BJ (cell line): ENCODE measurements at regions not wholly inside any gene's neighbourhood (a gene's known extent, or its start where the extent isn't known, plus 50 kb on each side); places are given as distances from the start of the nearest gene placed in this dataset.
"Not testable (repeated sequence)": the region's sequence is repeated elsewhere in the genome, so short reads cannot be mapped to it uniquely, and the experiment has no call there.

Experiments used
- CTCF ChIA-PET: fragments of 350-600 bp; formaldehyde crosslinking; extraction: SDS; loops from one replicate; lab custom pipeline; 2021; ENCODE audit warnings: antibody characterized with exemption, inconsistent platforms; lab: Yijun Ruan, JAX
- POLR2A ChIA-PET: fragments of 300-600 bp; sonication (Branson Sonifier 250); formaldehyde crosslinking; extraction: SDS; loops from one replicate; lab custom pipeline; 2021; ENCODE audit warnings: antibody characterized with exemption; lab: Charles Lee
- DNase-seq: peaks from one replicate; pipeline ENCODE4 v3.0.0-alpha.2; 2011; ENCODE audit warnings: low read depth
- H3K27me3 ChIP-seq: 2 replicates; pipeline ENCODE4 v1.6.0; 2011; ENCODE audit warnings: low read length; ENCODE audit not compliant: control insufficient read depth, insufficient read depth
- H3K36me3 ChIP-seq: 2 replicates; pipeline ENCODE4 v1.5.1; 2011; ENCODE audit warnings: low read length; ENCODE audit not compliant: control insufficient read depth, insufficient read depth
- H3K4me3 ChIP-seq: 2 replicates; pipeline ENCODE4 v1.5.1; 2011; ENCODE audit warnings: low read depth, mild to moderate bottlenecking, control low read depth, low read length
- TF ChIP-seq, protein P1 (sequence below): IDR thresholded peaks from 2 replicates; pipeline ENCODE4 v1.5.1; 2011; ENCODE audit warnings: low read depth, mild to moderate bottlenecking, control low read depth, inconsistent platforms, low read length, moderate library complexity; ENCODE audit not compliant: insufficient read depth

DNA sequence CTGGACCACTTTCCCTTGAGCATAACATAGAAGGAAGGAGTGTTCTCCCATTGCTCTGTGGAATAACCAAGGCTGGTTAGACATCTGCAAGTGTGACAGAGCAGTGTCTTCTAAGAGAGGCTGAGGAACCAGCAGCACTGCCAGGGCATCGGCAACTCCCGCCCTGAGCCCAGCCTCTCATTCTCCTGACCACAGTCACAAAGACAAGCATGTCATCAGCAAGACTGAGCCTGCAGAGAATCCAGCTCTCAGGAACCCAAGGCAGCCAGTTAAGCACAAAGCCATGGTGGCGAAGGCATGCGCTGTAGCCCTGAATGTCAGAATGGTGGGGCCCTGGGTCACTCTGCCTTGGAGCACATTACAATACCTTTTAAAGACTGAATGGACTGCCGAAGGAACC is 253.9 kb downstream of the AGTPBP1 start:
- CTCF ChIA-PET, result no interaction called here
- TF ChIP-seq, protein P1, sequence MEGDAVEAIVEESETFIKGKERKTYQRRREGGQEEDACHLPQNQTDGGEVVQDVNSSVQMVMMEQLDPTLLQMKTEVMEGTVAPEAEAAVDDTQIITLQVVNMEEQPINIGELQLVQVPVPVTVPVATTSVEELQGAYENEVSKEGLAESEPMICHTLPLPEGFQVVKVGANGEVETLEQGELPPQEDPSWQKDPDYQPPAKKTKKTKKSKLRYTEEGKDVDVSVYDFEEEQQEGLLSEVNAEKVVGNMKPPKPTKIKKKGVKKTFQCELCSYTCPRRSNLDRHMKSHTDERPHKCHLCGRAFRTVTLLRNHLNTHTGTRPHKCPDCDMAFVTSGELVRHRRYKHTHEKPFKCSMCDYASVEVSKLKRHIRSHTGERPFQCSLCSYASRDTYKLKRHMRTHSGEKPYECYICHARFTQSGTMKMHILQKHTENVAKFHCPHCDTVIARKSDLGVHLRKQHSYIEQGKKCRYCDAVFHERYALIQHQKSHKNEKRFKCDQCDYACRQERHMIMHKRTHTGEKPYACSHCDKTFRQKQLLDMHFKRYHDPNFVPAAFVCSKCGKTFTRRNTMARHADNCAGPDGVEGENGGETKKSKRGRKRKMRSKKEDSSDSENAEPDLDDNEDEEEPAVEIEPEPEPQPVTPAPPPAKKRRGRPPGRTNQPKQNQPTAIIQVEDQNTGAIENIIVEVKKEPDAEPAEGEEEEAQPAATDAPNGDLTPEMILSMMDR, result no peak
- Histone ChIP-seq H3K27me3 (no peaks in the 10 kb centered on the region), H3K36me3 (no peaks in the 10 kb centered on the region), H3K4me3 (no peak overlapping the region)
- POLR2A ChIA-PET, result no interaction called here
- no peak for DNase-seq

DNA sequence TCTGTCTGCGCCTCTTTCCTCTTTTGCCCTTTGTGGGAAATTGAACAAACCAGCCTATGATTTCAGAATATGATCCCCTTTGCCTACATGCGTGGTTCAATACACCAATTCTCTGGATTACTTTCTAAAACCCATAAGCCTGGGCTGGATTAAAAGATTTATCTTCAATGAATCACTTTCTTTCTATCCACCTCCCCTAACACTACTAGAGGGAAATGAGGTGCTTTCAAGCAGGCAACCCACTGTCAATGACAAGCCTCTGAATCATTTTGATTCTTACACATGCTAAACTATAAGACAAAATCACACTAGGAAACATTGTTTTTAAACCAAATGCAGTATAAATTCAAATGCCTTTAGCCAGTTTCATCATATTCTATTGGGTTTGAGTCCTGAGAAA is 257.5 kb downstream of the AGTPBP1 start:
- Histone ChIP-seq H3K4me3 (no peak overlapping the region), H3K27me3 (no peaks in the 10 kb centered on the region), H3K36me3 (no peaks in the 10 kb centered on the region)
- no peak for DNase-seq
- TF ChIP-seq, protein P1, result no peak
- ChIA-PET CTCF (no interaction called here), POLR2A (no interaction called here)

DNA sequence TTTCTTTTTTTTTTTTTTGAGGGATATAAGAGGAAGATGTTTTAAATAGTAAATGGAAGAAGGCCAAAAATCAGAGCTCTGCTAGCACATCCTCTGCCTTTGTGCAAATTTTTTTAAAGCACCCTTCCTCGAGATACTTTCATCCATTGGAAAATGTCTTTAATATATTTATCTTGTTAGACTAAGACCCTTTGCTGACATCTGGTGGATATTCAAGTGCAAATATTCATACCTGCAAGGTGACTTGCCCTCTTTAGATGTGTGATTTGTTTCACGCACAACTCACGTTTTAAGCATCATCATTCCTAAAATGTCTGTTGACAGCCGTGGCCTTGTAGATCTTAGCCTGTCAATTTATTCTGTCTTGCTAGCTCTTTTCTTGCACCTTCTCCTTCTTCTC is 258.5 kb downstream of the AGTPBP1 start:
- ChIA-PET CTCF (no interaction called here), POLR2A (no interaction called here)
- H3K4me3 ChIP-seq, result no peak overlapping the region
- DNase-seq, result no peak
- H3K36me3 ChIP-seq, result no peaks in the 10 kb centered on the region
- H3K27me3 ChIP-seq, result no peaks in the 10 kb centered on the region
- TF ChIP-seq, protein P1, result no peak

DNA sequence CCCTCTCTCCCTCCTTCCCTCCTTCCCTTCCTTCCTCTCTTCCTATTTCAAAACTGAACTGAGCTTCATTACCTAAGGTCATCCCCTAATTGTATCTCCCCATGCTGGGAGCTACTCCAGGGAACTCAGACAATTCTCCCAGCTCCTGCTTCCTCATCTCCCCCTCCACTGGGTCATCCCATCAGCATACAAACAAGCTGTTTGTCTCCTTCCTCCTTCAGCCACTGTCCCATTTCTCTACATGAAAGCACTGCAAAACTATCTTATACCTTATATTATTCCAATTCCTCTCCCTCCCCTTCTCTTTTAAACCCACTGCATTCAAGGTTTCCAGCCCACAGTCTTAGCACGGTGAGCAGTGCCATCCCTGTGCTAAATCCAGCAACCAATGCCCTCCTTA is 262.4 kb downstream of the AGTPBP1 start:
- ChIA-PET CTCF (no interaction called here), POLR2A (no interaction called here)
- no peak overlapping the region for H3K4me3 ChIP-seq
- DNase-seq, result no peak
- TF ChIP-seq, protein P1, result no peak
- H3K36me3 ChIP-seq, result no peaks in the 10 kb centered on the region
- no peaks in the 10 kb centered on the region for H3K27me3 ChIP-seq

DNA sequence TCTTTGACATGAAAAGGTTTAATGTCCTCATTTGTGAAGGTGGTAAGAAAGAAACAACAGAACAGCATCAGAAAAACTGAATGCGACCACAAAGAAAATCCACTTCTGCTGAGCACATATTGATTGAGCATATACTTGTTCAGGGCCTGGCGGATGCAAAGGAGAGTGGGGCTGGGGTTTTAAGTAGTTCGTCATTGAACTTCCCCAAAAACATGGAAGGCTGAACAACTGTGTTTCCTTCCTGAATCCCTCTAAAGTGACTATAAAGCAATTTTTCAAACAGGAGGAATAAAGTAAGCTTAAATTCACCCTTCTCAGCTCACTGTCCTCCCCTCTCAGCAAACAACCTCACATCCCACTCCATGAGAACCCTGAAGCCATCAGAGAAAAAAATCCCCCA is 262.9 kb downstream of the AGTPBP1 start:
- Histone ChIP-seq H3K4me3 (no peak overlapping the region), H3K27me3 (no peaks in the 10 kb centered on the region), H3K36me3 (no peaks in the 10 kb centered on the region)
- no peak for DNase-seq
- ChIA-PET CTCF (no interaction called here), POLR2A (no interaction called here)
- TF ChIP-seq, protein P1, result no peak

DNA sequence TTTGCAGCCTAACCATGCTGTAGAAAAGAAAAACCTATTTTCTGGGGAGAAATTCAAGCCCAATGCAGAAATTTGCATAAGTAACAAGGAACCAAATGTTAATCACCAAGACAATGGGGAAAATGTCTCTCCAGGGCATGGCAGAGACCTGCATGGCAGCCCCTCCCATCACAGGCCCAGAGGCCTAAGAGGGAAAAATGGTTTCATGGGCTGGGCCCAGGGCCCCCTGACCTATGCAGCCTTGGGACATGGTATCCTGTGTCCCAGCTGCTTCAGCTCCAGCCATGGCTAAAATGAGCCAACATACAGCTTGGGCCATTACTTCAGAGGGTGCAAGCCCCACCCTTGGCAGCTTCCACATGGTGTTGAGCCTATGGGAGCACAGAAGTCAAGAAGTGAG is 266.9 kb downstream of the AGTPBP1 start:
- H3K4me3 ChIP-seq, POLR2A ChIA-PET, CTCF ChIA-PET, H3K36me3 ChIP-seq, H3K27me3 ChIP-seq, DNase-seq: not testable (repeated sequence)
